Tibial artery (tissue), 4 donors: ENCODE measurements at regions not wholly inside any gene's neighbourhood (a gene's known extent, or its start where the extent isn't known, plus 50 kb on each side); places are given as distances from the start of the nearest gene placed in this dataset.

ENCODE experiments used
- DNase-seq, 2 donors: peaks; one replicate each; pipeline ENCODE4 v3.0.0-alpha.2; 2019
- H3K27ac ChIP-seq, 2 donors: fragments of 200-600 bp; sonication (generic) in 1 of 2; 1 replicate in 1 of 2; 2 replicates in 1 of 2; pipeline ENCODE4 v1.5.1; 2018 to 2019; ENCODE audit warnings: mild to moderate bottlenecking in 1 of 2
- H3K27me3 ChIP-seq, 2 donors: fragments of 200-600 bp; sonication (generic) in 1 of 2; one replicate each; pipeline versions ENCODE4 v1.5.1 to v1.6.0; 2016 to 2019
- H3K36me3 ChIP-seq, 3 donors: fragments of 200-600 bp; sonication (generic) in 2 of 3; one replicate each; pipeline ENCODE4 v1.5.1; 2016 to 2019; ENCODE audit warnings: mild to moderate bottlenecking in 2 of 3
- H3K4me1 ChIP-seq, 4 donors: fragments of 200-600 bp; sonication (generic) in 2 of 4; 1 replicate in 3 of 4; 2 replicates in 1 of 4; pipeline ENCODE4 v1.5.1; 2016 to 2019
- H3K4me3 ChIP-seq, 2 donors: fragments of 200-600 bp; sonication (generic) in 1 of 2; 1 replicate in 1 of 2; 2 replicates in 1 of 2; pipeline ENCODE4 v1.5.1; 2018 to 2019; ENCODE audit warnings: mild to moderate bottlenecking in 2 of 2
- H3K9me3 ChIP-seq, 3 donors: fragments of 200-600 bp; sonication (generic) in 1 of 3; one replicate each; pipeline ENCODE4 v1.5.1; 2016 to 2019
- CTCF ChIP-seq, 2 experiments: fragments of 200-600 bp in 1 of 2; fragments of 450-650 bp in 1 of 2; IDR thresholded peaks; one replicate each; pipeline ENCODE4 v1.5.1; 2017 to 2019; ENCODE audit warnings: antibody characterized with exemption in 2 of 2, mild to moderate bottlenecking in 1 of 2, moderate library complexity in 1 of 2
- intact Hi-C: fragments of 100-400 bp; cut with DNase I; formaldehyde crosslinking; loops from one replicate; pipeline ENCODE4 v1.15.0; 2023; ENCODE audit warnings: low total_unique reads

- DNase-seq, result no peak
- Histone ChIP-seq H3K27ac (no peak overlapping the region), H3K4me1 (no peaks in the 10 kb centered on the region), H3K9me3 (no peaks in the 10 kb centered on the region), H3K27me3 (no peaks in the 10 kb centered on the region), H3K4me3 (no peak overlapping the region), H3K36me3 (no peaks in the 10 kb centered on the region)
- no peak for TF ChIP-seq CTCF (IDR thresholded peaks at IDR 0.05)
- intact Hi-C loops, result no loop called here
Observed at GRCh38 chr1:73886716-73887115, 311.3 kb downstream of the LRRIQ3 start.

- no peaks in the 10 kb centered on the region for H3K36me3 ChIP-seq
- intact Hi-C loops, result no loop called here
- DNase-seq, result no peak
Observed at GRCh38 chr1:73874806-73875205, 323.2 kb downstream of the LRRIQ3 start.

GRCh38 chr1:73868810-73869336 is 329.1 kb downstream of the LRRIQ3 start:
- DNase-seq, result no peak
- H3K4me1 ChIP-seq, result no peaks in the 10 kb centered on the region
- intact Hi-C loops, result no loop called here
- H3K27me3 ChIP-seq, result no peaks in the 10 kb centered on the region
- no peak for TF ChIP-seq CTCF (IDR thresholded peaks at IDR 0.05)
- no peaks in the 10 kb centered on the region for H3K36me3 ChIP-seq
- no peaks in the 10 kb centered on the region for H3K9me3 ChIP-seq
- H3K27ac ChIP-seq, result no peak overlapping the region
- no peak overlapping the region for H3K4me3 ChIP-seq

More at GRCh38 chr1:73874806-73875205, 323.2 kb downstream of the LRRIQ3 start:
- no peaks in the 10 kb centered on the region for H3K27me3 ChIP-seq
- no peaks in the 10 kb centered on the region for H3K4me1 ChIP-seq
- H3K4me3 ChIP-seq, result no peak overlapping the region
- H3K27ac ChIP-seq, result no peak overlapping the region
- no peaks in the 10 kb centered on the region for H3K9me3 ChIP-seq
- TF ChIP-seq CTCF (IDR thresholded peaks at IDR 0.05), result no peak

GRCh38 chr1:73862355-73862754 is 335.6 kb downstream of the LRRIQ3 start:
- H3K36me3 ChIP-seq, result no peaks in the 10 kb centered on the region
- no peaks in the 10 kb centered on the region for H3K27me3 ChIP-seq
- intact Hi-C loops, result no loop called here
- H3K4me3 ChIP-seq, result no peak overlapping the region
- TF ChIP-seq CTCF (IDR thresholded peaks at IDR 0.05), result no peak
- H3K27ac ChIP-seq, result no peak overlapping the region
- DNase-seq, result no peak
- no peaks in the 10 kb centered on the region for H3K9me3 ChIP-seq
- H3K4me1 ChIP-seq, result no peaks in the 10 kb centered on the region

- Histone ChIP-seq H3K27ac (no peak overlapping the region), H3K36me3 (no peaks in the 10 kb centered on the region), H3K4me3 (no peak overlapping the region), H3K9me3 (no peaks in the 10 kb centered on the region), H3K27me3 (no peaks in the 10 kb centered on the region), H3K4me1 (no peaks in the 10 kb centered on the region)
- intact Hi-C loops, result no loop called here
- TF ChIP-seq CTCF (IDR thresholded peaks at IDR 0.05), result no peak
- DNase-seq, result no peak
Observed at GRCh38 chr1:73860421-73860950, 337.5 kb downstream of the LRRIQ3 start.

GRCh38 chr1:73859227-73859626 is 338.7 kb downstream of the LRRIQ3 start:
- Histone ChIP-seq H3K4me3 (no peak overlapping the region), H3K27ac (no peak overlapping the region), H3K4me1 (no peaks in the 10 kb centered on the region), H3K27me3 (no peaks in the 10 kb centered on the region), H3K36me3 (no peaks in the 10 kb centered on the region), H3K9me3 (no peaks in the 10 kb centered on the region)
- TF ChIP-seq CTCF (IDR thresholded peaks at IDR 0.05), result no peak
- intact Hi-C loops, result no loop called here
- DNase-seq, result no peak
